ENCODE measurements at regions not wholly inside any gene's neighbourhood (a gene's known extent, or its start where the extent isn't known, plus 50 kb on each side); places are given as distances from the start of the nearest gene placed in this dataset.

GRCh38 chr2:195270466-195271039 lies 386.5 kb upstream of the SLC39A10 start:
- no peak for DNase-seq (ENCODE audit: low spot score in 2 of 2)
- Histone ChIP-seq H3K9me3 (no peaks in the 10 kb centered on the region), H3K27me3 (no peaks in the 10 kb centered on the region), H3K36me3 (no peaks in the 10 kb centered on the region), H3K4me3 (no peak overlapping the region), H3K4me1 (no peaks in the 10 kb centered on the region), H3K27ac (no peak overlapping the region)
- TF ChIP-seq POLR2AphosphoS5 (IDR thresholded peaks at IDR 0.05), result no peak
- TF ChIP-seq POLR2A (IDR thresholded peaks at IDR 0.05), result no peak
- TF ChIP-seq CTCF (IDR thresholded peaks at IDR 0.05), result no peak
- intact Hi-C loops (cut with DNase I; ENCODE audit: low total_unique reads), result no loop called here

- Histone ChIP-seq H3K4me1 (no peaks in the 10 kb centered on the region), H3K27me3 (no peaks in the 10 kb centered on the region), H3K36me3 (no peaks in the 10 kb centered on the region), H3K9me3 (no peaks in the 10 kb centered on the region), H3K4me3 (no peak overlapping the region), H3K27ac (no peak overlapping the region)
- intact Hi-C loops (cut with DNase I; ENCODE audit: low total_unique reads), result no loop called here
- DNase-seq (ENCODE audit: low spot score in 2 of 2), result no peak
- TF ChIP-seq CTCF (IDR thresholded peaks at IDR 0.05) (no peak), POLR2A (IDR thresholded peaks at IDR 0.05) (no peak), POLR2AphosphoS5 (IDR thresholded peaks at IDR 0.05) (no peak)
Measured at GRCh38 chr2:195269220-195269619, 387.8 kb upstream of the SLC39A10 start.

GRCh38 chr2:195257979-195258378 lies 399.0 kb upstream of the SLC39A10 start:
- no peak for TF ChIP-seq CTCF (IDR thresholded peaks at IDR 0.05)
- TF ChIP-seq POLR2A (IDR thresholded peaks at IDR 0.05), result no peak
- no peak for TF ChIP-seq POLR2AphosphoS5 (IDR thresholded peaks at IDR 0.05)
- Histone ChIP-seq H3K4me1 (no peaks in the 10 kb centered on the region), H3K27me3 (no peaks in the 10 kb centered on the region), H3K36me3 (no peaks in the 10 kb centered on the region), H3K4me3 (no peak overlapping the region), H3K9me3 (no peaks in the 10 kb centered on the region), H3K27ac (no peak overlapping the region)
- intact Hi-C loops (cut with DNase I; ENCODE audit: low total_unique reads), result no loop called here
- DNase-seq (ENCODE audit: low spot score in 2 of 2), result no peak

GRCh38 chr2:195252018-195252417 lies 405.0 kb upstream of the SLC39A10 start:
- no peaks in the 10 kb centered on the region for H3K27me3 ChIP-seq
- H3K9me3 ChIP-seq, result no peaks in the 10 kb centered on the region
- intact Hi-C loops (cut with DNase I; ENCODE audit: low total_unique reads), result no loop called here
- no peak for DNase-seq (ENCODE audit: low spot score in 2 of 2)
- no peak overlapping the region for H3K4me3 ChIP-seq
- H3K27ac ChIP-seq, result no peak overlapping the region
- no peaks in the 10 kb centered on the region for H3K36me3 ChIP-seq
- H3K4me1 ChIP-seq, result no peaks in the 10 kb centered on the region
- TF ChIP-seq POLR2A (IDR thresholded peaks at IDR 0.05) (no peak), CTCF (IDR thresholded peaks at IDR 0.05) (no peak), POLR2AphosphoS5 (IDR thresholded peaks at IDR 0.05) (no peak)

- TF ChIP-seq POLR2AphosphoS5 (IDR thresholded peaks at IDR 0.05) (no peak), CTCF (IDR thresholded peaks at IDR 0.05) (no peak), POLR2A (IDR thresholded peaks at IDR 0.05) (no peak)
- intact Hi-C loops (cut with DNase I; ENCODE audit: low total_unique reads), result no loop called here
- H3K27me3 ChIP-seq, result no peaks in the 10 kb centered on the region
- H3K9me3 ChIP-seq, result no peaks in the 10 kb centered on the region
- no peaks in the 10 kb centered on the region for H3K36me3 ChIP-seq
- no peak overlapping the region for H3K27ac ChIP-seq
- no peak overlapping the region for H3K4me3 ChIP-seq
- no peaks in the 10 kb centered on the region for H3K4me1 ChIP-seq
- DNase-seq (ENCODE audit: low spot score in 2 of 2), result no peak
Measured at GRCh38 chr2:195251214-195251613, 405.8 kb upstream of the SLC39A10 start.

Data from breast epithelium (tissue), 4 donors.